GM03348 (cell line): ENCODE measurements at regions not wholly inside any gene's neighbourhood (a gene's known extent, or its start where the extent isn't known, plus 50 kb on each side); places are given as distances from the start of the nearest gene placed in this dataset.
A peak's percentile ranks its signal among the peaks of the same experiment; 100 is the strongest.

ENCODE experiments used
- DNase-seq: peaks from one replicate; pipeline ENCODE4 v3.0.0; 2012; ENCODE audit warnings: low spot score

DNA sequence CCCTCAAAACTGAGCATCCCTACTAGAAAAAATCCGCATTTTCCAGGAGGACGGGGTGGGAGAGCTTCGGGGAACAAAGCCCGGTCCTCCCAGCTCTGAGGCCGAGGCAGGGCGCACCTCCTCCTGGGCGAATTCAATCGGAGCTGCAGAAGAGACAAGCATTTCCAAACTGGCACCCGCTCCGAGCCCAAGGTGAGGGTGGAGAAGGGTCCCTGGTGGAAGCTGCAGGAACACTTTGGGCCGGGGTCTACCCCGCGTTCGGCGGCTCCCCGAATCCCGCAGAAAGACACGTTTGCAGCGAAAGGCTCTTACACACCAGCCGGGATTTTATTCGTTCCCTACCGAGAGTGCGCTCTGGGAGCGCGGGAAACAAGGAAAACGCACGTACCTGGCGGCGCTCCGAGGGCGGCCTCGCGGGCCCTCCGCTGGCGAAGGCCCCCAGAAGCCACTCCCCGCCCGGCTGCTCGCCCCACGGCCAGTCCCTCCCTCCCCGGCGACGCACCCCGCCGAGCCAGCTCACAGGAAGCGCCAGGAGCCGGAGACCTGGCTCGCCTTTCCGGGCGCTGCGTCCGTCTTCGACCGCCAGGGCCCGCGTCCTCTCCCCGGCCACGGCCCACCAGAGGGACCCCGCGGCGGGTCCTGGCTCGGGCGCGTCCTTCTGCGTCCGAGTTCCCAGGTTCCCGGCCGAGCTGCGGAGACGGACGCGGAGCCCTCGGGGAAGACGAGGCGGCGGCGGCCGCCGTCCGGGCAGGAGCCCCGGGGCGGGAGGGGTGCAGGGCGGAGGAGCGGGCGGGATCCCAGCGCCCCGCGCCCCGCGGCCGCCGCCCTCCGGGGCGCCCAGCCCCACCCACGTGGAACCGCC is 49.8 kb upstream of the BAHCC1 start:
- DNase-seq = peak; percentile 96
